Activated B cell treated with CpG ODN at 0.5 μM for 24 hours (primary cell): ENCODE measurements at regions not wholly inside any gene's neighbourhood (a gene's known extent, or its start where the extent isn't known, plus 50 kb on each side); places are given as distances from the start of the nearest gene placed in this dataset.

Experiments used
- ATAC-seq: fragments of 200-7000 bp; cut with Tn5 transposase; one replicate; pipeline ENCODE4 v1.10.0; 2021; ENCODE audit warnings: low read depth, mild to moderate bottlenecking, moderate library complexity
- CTCF ChIA-PET: fragments of 350-600 bp; sonication (Branson Sonifier 250); formaldehyde crosslinking; loops from one replicate; lab custom pipeline; 2021; ENCODE audit warnings: antibody characterized with exemption; lab: Charles Lee
- POLR2A ChIA-PET: fragments of 350-600 bp; sonication (Branson Sonifier 250); formaldehyde crosslinking; loops from one replicate; lab custom pipeline; 2021; ENCODE audit warnings: antibody characterized with exemption; lab: Charles Lee
- DNase-seq: peaks from one replicate; pipeline ENCODE4 v3.0.0; 2022
- H3K27ac Mint-ChIP-seq: one replicate; pipeline ENCODE4 v1.8.0; 2020; ENCODE audit warnings: mixed read lengths
- H3K27me3 Mint-ChIP-seq: one replicate; pipeline ENCODE4 v1.8.0; 2021; ENCODE audit warnings: mixed read lengths
- H3K36me3 Mint-ChIP-seq: one replicate; pipeline ENCODE4 v1.8.0; 2021; ENCODE audit warnings: low read depth, mixed read lengths
- H3K4me1 Mint-ChIP-seq: one replicate; pipeline ENCODE4 v1.8.0; 2021; ENCODE audit warnings: mixed read lengths
- H3K4me3 Mint-ChIP-seq: one replicate; pipeline ENCODE4 v1.8.0; 2020; ENCODE audit warnings: mild to moderate bottlenecking, mixed read lengths
- H3K9me3 Mint-ChIP-seq: one replicate; pipeline ENCODE4 v1.8.0; 2020; ENCODE audit warnings: mixed read lengths
- CTCF ChIP-seq: fragments of 200-600 bp; IDR thresholded peaks from one replicate; pipeline ENCODE4 v1.8.0; 2022; ENCODE audit warnings: antibody characterized with exemption, mild to moderate bottlenecking
- intact Hi-C: fragments of 100-400 bp; cut with micrococcal nuclease; formaldehyde crosslinking; loops from one replicate; pipeline ENCODE4 v1.15.1; 2024

- ChIA-PET CTCF (no interaction called here), POLR2A (no interaction called here)
- DNase-seq (no peak), ATAC-seq (no peak)
- Mint-ChIP-seq H3K27ac (no peak overlapping the region), H3K9me3 (peaks cover 12% of the 10 kb centered on the region), H3K36me3 (no peaks in the 10 kb centered on the region), H3K27me3 (no peaks in the 10 kb centered on the region), H3K4me3 (no peak overlapping the region), H3K4me1 (peaks cover 3% of the 10 kb centered on the region)
- intact Hi-C loops = no loop called here
- TF ChIP-seq CTCF = no peak
Observed at GRCh38 chr11:103656382-103656781, 380.1 kb upstream of the DDI1 start.

- DNase-seq (no peak), ATAC-seq (no peak)
- ChIA-PET CTCF (no interaction called here), POLR2A (no interaction called here)
- peaks cover 18% of the 10 kb centered on the region for H3K4me1 Mint-ChIP-seq
- no peak for TF ChIP-seq CTCF
- intact Hi-C loops = no loop called here
- H3K4me3 Mint-ChIP-seq = no peak overlapping the region
- no peaks in the 10 kb centered on the region for H3K36me3 Mint-ChIP-seq
- no peaks in the 10 kb centered on the region for H3K27me3 Mint-ChIP-seq
- no peak overlapping the region for H3K27ac Mint-ChIP-seq
- no peaks in the 10 kb centered on the region for H3K9me3 Mint-ChIP-seq
Observed at GRCh38 chr11:103659206-103659618, 377.2 kb upstream of the DDI1 start.

- CTCF ChIA-PET = no interaction called here
- no peak overlapping the region for H3K4me3 Mint-ChIP-seq
Observed at GRCh38 chr11:103659743-103660142, 376.7 kb upstream of the DDI1 start.

GRCh38 chr11:103661185-103661584, 375.3 kb upstream of the DDI1 start:
- no peak overlapping the region for H3K4me3 Mint-ChIP-seq
- ChIA-PET CTCF (no interaction called here), POLR2A (no interaction called here)
- DNase-seq (no peak), ATAC-seq (no peak)
- H3K4me1 Mint-ChIP-seq = peaks cover 18% of the 10 kb centered on the region
- TF ChIP-seq CTCF = no peak
- H3K36me3 Mint-ChIP-seq = no peaks in the 10 kb centered on the region
- H3K9me3 Mint-ChIP-seq = no peaks in the 10 kb centered on the region
- intact Hi-C loops = no loop called here
- H3K27ac Mint-ChIP-seq = no peak overlapping the region
- H3K27me3 Mint-ChIP-seq = no peaks in the 10 kb centered on the region

More at GRCh38 chr11:103659743-103660142, 376.7 kb upstream of the DDI1 start:
- H3K9me3 Mint-ChIP-seq = no peaks in the 10 kb centered on the region
- POLR2A ChIA-PET = no interaction called here
- H3K27ac Mint-ChIP-seq = no peak overlapping the region
- DNase-seq (no peak), ATAC-seq (no peak)
- no peaks in the 10 kb centered on the region for H3K27me3 Mint-ChIP-seq
- intact Hi-C loops = no loop called here
- H3K36me3 Mint-ChIP-seq = no peaks in the 10 kb centered on the region
- H3K4me1 Mint-ChIP-seq = peaks cover 18% of the 10 kb centered on the region
- no peak for TF ChIP-seq CTCF

GRCh38 chr11:103661991-103662390, 374.4 kb upstream of the DDI1 start:
- intact Hi-C loops = no loop called here
- Mint-ChIP-seq H3K9me3 (no peaks in the 10 kb centered on the region), H3K27me3 (no peaks in the 10 kb centered on the region), H3K27ac (no peak overlapping the region), H3K4me1 (peaks cover 18% of the 10 kb centered on the region), H3K36me3 (no peaks in the 10 kb centered on the region), H3K4me3 (no peak overlapping the region)
- ChIA-PET POLR2A (interaction anchor here (1.4 kb wide), 2 partner anchors 11 to 14 kb away, joined by 4 to 10 read pairs; no protein-coding TSS in a partner anchor), CTCF (interaction anchor here (1.4 kb wide), 1 partner anchor 20 kb away, joined by 3 read pairs; no protein-coding TSS in a partner anchor)
- no peak for DNase-seq
- ATAC-seq = no peak
- no peak for TF ChIP-seq CTCF
